Small intestine (tissue), 7 donors: ENCODE measurements at regions not wholly inside any gene's neighbourhood (a gene's known extent, or its start where the extent isn't known, plus 50 kb on each side); places are given as distances from the start of the nearest gene placed in this dataset.
"Not testable (repeated sequence)": the region's sequence is repeated elsewhere in the genome, so short reads cannot be mapped to it uniquely, and the experiment has no call there.

Experiments
- DNase-seq, 2 donors: peaks; one replicate each; pipeline versions ENCODE4 v3.0.0 to v3.0.0-alpha.2; 2013
- FAIRE-seq: peaks from 2 replicates; lab custom pipeline; 2012; peaks lifted over from hg19 to GRCh38; lab: Jason Lieb, UNC
- H3K27ac ChIP-seq, 3 donors: one replicate each; pipeline ENCODE4 v1.5.1; 2013; ENCODE audit warnings: low read length in 2 of 3, mild to moderate bottlenecking in 2 of 3, control low read depth in 1 of 3, inconsistent platforms in 1 of 3, low read depth in 1 of 3, moderate library complexity in 1 of 3
- H3K27me3 ChIP-seq, 3 donors: one replicate each; pipeline ENCODE4 v1.6.1; 2013; ENCODE audit warnings: low read length in 3 of 3, inconsistent platforms in 1 of 3; ENCODE audit not compliant: control insufficient read depth in 3 of 3, insufficient read depth in 3 of 3
- H3K36me3 ChIP-seq, 3 donors: one replicate each; pipeline ENCODE4 v1.6.1; 2013; ENCODE audit warnings: low read length in 3 of 3, inconsistent platforms in 1 of 3, low read depth in 1 of 3, mild to moderate bottlenecking in 1 of 3, moderate library complexity in 1 of 3; ENCODE audit not compliant: control insufficient read depth in 3 of 3, insufficient read depth in 2 of 3
- H3K4me1 ChIP-seq, 3 donors: one replicate each; pipeline ENCODE4 v1.6.1; 2013; ENCODE audit warnings: low read length in 2 of 3, inconsistent platforms in 1 of 3, low read depth in 1 of 3, mild to moderate bottlenecking in 1 of 3, moderate library complexity in 1 of 3; ENCODE audit not compliant: control insufficient read depth in 3 of 3, insufficient read depth in 2 of 3
- H3K4me3 ChIP-seq, 3 donors: one replicate each; pipeline ENCODE4 v1.5.1; 2013; ENCODE audit warnings: low read length in 3 of 3, control low read depth in 1 of 3, inconsistent platforms in 1 of 3, low read depth in 1 of 3, mild to moderate bottlenecking in 1 of 3, moderate library complexity in 1 of 3
- H3K9me3 ChIP-seq, 2 donors: one replicate each; pipeline ENCODE4 v1.6.1; 2013; ENCODE audit warnings: low read depth in 1 of 2, low read length in 1 of 2; ENCODE audit not compliant: control insufficient read depth in 2 of 2, insufficient read depth in 1 of 2
- WGBS, 3 donors: extraction: QIAGEN DNeasy Blood & Tissue Kit; methylation state at CpG; one replicate each; pipeline ENCODE4 v1.1.7; 2013; 5-methylcytosine and 5-hydroxymethylcytosine counted together
- donor health status: healthy with polysubstance abuse.
- donor health status: control.
- donor health status: control.
- donor health status: Bipolar disorder and iron deficiency.
- donor health status: healthy.

GRCh38 chr1:223931476-223931875 lies 85.7 kb upstream of the TP53BP2 start:
- H3K4me3 ChIP-seq, H3K27me3 ChIP-seq, H3K27ac ChIP-seq, FAIRE-seq, H3K4me1 ChIP-seq, DNase-seq, H3K36me3 ChIP-seq, H3K9me3 ChIP-seq: not testable (repeated sequence)
- 73 to 93% (median 89%) methylated on average over 1 of the region's 1 CpG for WGBS, 3 donors

DNA sequence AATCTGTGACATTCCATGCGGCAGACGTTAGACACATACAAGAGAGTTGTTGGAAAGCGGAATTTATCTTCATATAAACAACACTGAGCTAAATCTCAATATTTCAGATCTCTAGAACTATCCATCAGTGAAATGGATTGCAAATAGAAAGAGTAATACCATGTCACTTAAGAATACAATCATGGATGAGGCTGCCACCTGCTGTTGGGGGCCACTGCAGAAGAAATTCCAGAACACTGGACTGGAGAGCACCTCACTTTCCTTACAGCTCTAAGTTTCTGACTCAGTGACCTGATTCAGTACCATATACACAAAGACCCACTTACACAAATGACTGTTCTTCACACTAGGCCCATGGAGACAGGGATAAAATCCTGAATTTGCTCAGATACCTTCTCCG lies 75.1 kb upstream of the TP53BP2 start:
- not testable (repeated sequence) for DNase-seq, H3K27me3 ChIP-seq, H3K36me3 ChIP-seq, FAIRE-seq, H3K27ac ChIP-seq, H3K4me1 ChIP-seq, H3K4me3 ChIP-seq, H3K9me3 ChIP-seq
- 89 to 100% (median 96%) methylated on average over 1 of the region's 4 CpGs for WGBS, 3 donors

- WGBS, 3 donors: 40 to 100% methylated on average over 1 of the region's 2 CpGs; no CpG with 5 or more reads in 1 of the 3 donors
- not testable (repeated sequence) for H3K9me3 ChIP-seq, H3K4me1 ChIP-seq, H3K36me3 ChIP-seq, H3K27me3 ChIP-seq, H3K27ac ChIP-seq, FAIRE-seq, DNase-seq, H3K4me3 ChIP-seq
Observed at GRCh38 chr1:223915476-223915875, 69.7 kb upstream of the TP53BP2 start.

GRCh38 chr1:223913715-223914114 lies 68.0 kb upstream of the TP53BP2 start:
- WGBS, 3 donors: 75 to 84% (median 76%) methylated on average over 2 of the region's 2 CpGs
- H3K27me3 ChIP-seq, H3K27ac ChIP-seq, H3K4me3 ChIP-seq, DNase-seq, FAIRE-seq, H3K36me3 ChIP-seq, H3K4me1 ChIP-seq, H3K9me3 ChIP-seq: not testable (repeated sequence)

GRCh38 chr1:223907943-223908587 lies 62.3 kb upstream of the TP53BP2 start:
- 7 to 16% (median 14%) methylated on average over 3 of the region's 4 CpGs for WGBS, 3 donors
- not testable (repeated sequence) for DNase-seq, H3K27ac ChIP-seq

GRCh38 chr1:223903221-223903620 lies 57.5 kb upstream of the TP53BP2 start:
- not testable (repeated sequence) for H3K27ac ChIP-seq, H3K4me1 ChIP-seq, FAIRE-seq, H3K36me3 ChIP-seq, H3K4me3 ChIP-seq, H3K9me3 ChIP-seq, DNase-seq, H3K27me3 ChIP-seq
- no CpG with 5 or more reads among the region's 1 CpG for WGBS, 3 donors

More at GRCh38 chr1:223907943-223908587, 62.3 kb upstream of the TP53BP2 start:
- not testable (repeated sequence) for H3K9me3 ChIP-seq, H3K4me3 ChIP-seq, H3K36me3 ChIP-seq, H3K27me3 ChIP-seq, H3K4me1 ChIP-seq, FAIRE-seq

- 52 to 63% (median 52%) methylated on average over 6 of the region's 6 CpGs for WGBS, 3 donors
- not testable (repeated sequence) for H3K27ac ChIP-seq, H3K9me3 ChIP-seq, H3K27me3 ChIP-seq, DNase-seq, H3K36me3 ChIP-seq, FAIRE-seq, H3K4me1 ChIP-seq, H3K4me3 ChIP-seq
Observed at GRCh38 chr1:223899775-223900174, 54.0 kb upstream of the TP53BP2 start.

DNA sequence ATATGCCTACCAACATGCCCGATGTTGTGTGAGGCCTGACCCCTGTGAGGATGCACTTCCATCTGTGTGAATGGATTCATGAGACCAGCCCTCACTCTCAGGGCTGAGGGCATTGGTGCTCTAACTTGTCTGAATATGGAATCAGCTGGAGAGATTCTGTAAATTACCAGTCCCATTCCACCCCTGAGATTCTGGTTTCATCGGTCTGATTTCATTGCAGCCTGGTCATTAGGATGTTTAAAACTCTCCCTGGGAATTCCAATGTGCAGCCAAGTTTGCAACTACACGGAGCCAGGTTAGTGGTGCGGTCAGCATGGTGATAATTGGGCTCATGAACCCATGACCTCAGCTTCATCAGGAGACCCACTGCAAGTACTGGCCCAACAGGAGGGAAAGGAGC lies 51.4 kb upstream of the TP53BP2 start:
- H3K4me3 ChIP-seq, H3K4me1 ChIP-seq, H3K27ac ChIP-seq, H3K27me3 ChIP-seq, H3K9me3 ChIP-seq, DNase-seq, FAIRE-seq, H3K36me3 ChIP-seq: not testable (repeated sequence)
- 60 to 89% (median 67%) methylated on average over 1 to 4 of the region's 4 CpGs for WGBS, 3 donors

GRCh38 chr1:223895950-223896349 lies 50.2 kb upstream of the TP53BP2 start:
- H3K27ac ChIP-seq, FAIRE-seq, H3K4me3 ChIP-seq, H3K36me3 ChIP-seq, H3K27me3 ChIP-seq, DNase-seq, H3K4me1 ChIP-seq, H3K9me3 ChIP-seq: not testable (repeated sequence)
- 85 to 88% (median 86%) methylated on average over 4 to 7 of the region's 7 CpGs for WGBS, 3 donors
